DOHH2 (cell line): ENCODE measurements at regions not wholly inside any gene's neighbourhood (a gene's known extent, or its start where the extent isn't known, plus 50 kb on each side); places are given as distances from the start of the nearest gene placed in this dataset.

Source experiments
- H3F3A ChIP-seq: fragments of 200-600 bp; sonication (generic), shearing (Covaris generic); 2 replicates; pipeline ENCODE4 v1.6.0; 2016; ENCODE audit warnings: antibody characterized with exemption, mild to moderate bottlenecking; ENCODE audit not compliant: control insufficient read depth, insufficient read depth
- H3K27ac ChIP-seq: fragments of 200-600 bp; sonication (generic); 2 replicates; pipeline ENCODE4 v1.5.1; 2014; ENCODE audit warnings: low read depth, mild to moderate bottlenecking, low read length, moderate library complexity
- H3K27me3 ChIP-seq: fragments of 200-600 bp; sonication (generic); 2 replicates; pipeline ENCODE4 v1.6.1; 2014; ENCODE audit warnings: mild to moderate bottlenecking, low read length, mixed read lengths; ENCODE audit not compliant: control insufficient read depth
- H3K36me3 ChIP-seq: fragments of 200-600 bp; sonication (generic); 2 replicates; pipeline ENCODE4 v1.6.1; 2014; ENCODE audit warnings: mild to moderate bottlenecking, low read length, moderate library complexity, mixed read lengths; ENCODE audit not compliant: control insufficient read depth
- H3K4me1 ChIP-seq: fragments of 200-600 bp; sonication (generic); 2 replicates; pipeline ENCODE4 v1.6.1; 2014; ENCODE audit warnings: mild to moderate bottlenecking, low read length, mixed read lengths; ENCODE audit not compliant: control insufficient read depth
- H3K4me2 ChIP-seq: fragments of 200-600 bp; sonication (generic); 2 replicates; pipeline ENCODE4 v1.6.0; 2014; ENCODE audit warnings: mild to moderate bottlenecking, low read length, moderate library complexity
- H3K4me3 ChIP-seq: fragments of 200-600 bp; sonication (generic); 2 replicates; pipeline ENCODE4 v1.5.1; 2014; ENCODE audit warnings: mild to moderate bottlenecking, low read length, mixed read lengths
- H3K79me2 ChIP-seq: fragments of 200-600 bp; sonication (generic); 2 replicates; pipeline ENCODE4 v1.6.1; 2014; ENCODE audit warnings: mild to moderate bottlenecking, low read length, mixed read lengths; ENCODE audit not compliant: control insufficient read depth
- H3K9me2 ChIP-seq: fragments of 200-600 bp; sonication (generic); replicated peaks from 2 replicates; pipeline ENCODE4 v1.6.1; 2014; ENCODE audit warnings: mild to moderate bottlenecking, low read length, mixed read lengths; ENCODE audit not compliant: control insufficient read depth
- H3K9me3 ChIP-seq: fragments of 200-600 bp; sonication (generic); 2 replicates; pipeline ENCODE4 v1.6.1; 2014; ENCODE audit warnings: antibody characterized with exemption, low read length, mixed read lengths; ENCODE audit not compliant: control insufficient read depth, insufficient read depth
- H4K20me1 ChIP-seq: fragments of 200-600 bp; sonication (generic); 2 replicates; pipeline ENCODE4 v1.6.0; 2014; ENCODE audit warnings: low read depth, mild to moderate bottlenecking, antibody characterized with exemption, low read length, moderate library complexity; ENCODE audit not compliant: control insufficient read depth, insufficient read depth
- CTCF ChIP-seq: fragments of 200-600 bp; sonication (generic); IDR thresholded peaks from one replicate; pipeline ENCODE4 v1.5.1; 2014; ENCODE audit warnings: antibody characterized with exemption, mild to moderate bottlenecking, low read depth, low read length; ENCODE audit not compliant: poor library complexity, severe bottlenecking
- EZH2phosphoT487 ChIP-seq: fragments of 200-600 bp; sonication (generic); IDR thresholded peaks from 2 replicates; pipeline ENCODE4 v1.6.1; 2017; ENCODE audit warnings: borderline replicate concordance, mild to moderate bottlenecking, antibody characterized with exemption, low read length, moderate library complexity, mixed read lengths

GRCh38 chr1:81689531-81689941 is 111.2 kb upstream of the ADGRL2 start:
- Histone ChIP-seq H3K4me1 (no peaks in the 10 kb centered on the region), H3K27ac (no peak overlapping the region), H3K4me3 (no peak overlapping the region), H3F3A (no peaks in the 10 kb centered on the region), H3K9me2 (no peaks in the 10 kb centered on the region), H3K27me3 (no peaks in the 10 kb centered on the region), H3K9me3 (no peaks in the 10 kb centered on the region), H4K20me1 (no peaks in the 10 kb centered on the region), H3K36me3 (no peaks in the 10 kb centered on the region), H3K4me2 (no peak overlapping the region), H3K79me2 (no peaks in the 10 kb centered on the region)
- TF ChIP-seq EZH2phosphoT487: no peak
- TF ChIP-seq CTCF: no peak

- no peak overlapping the region for H3K4me3 ChIP-seq
- H3K79me2 ChIP-seq: no peaks in the 10 kb centered on the region
- H3K9me2 ChIP-seq: no peaks in the 10 kb centered on the region
- H3K36me3 ChIP-seq: no peaks in the 10 kb centered on the region
- no peak overlapping the region for H3K27ac ChIP-seq
- no peaks in the 10 kb centered on the region for H4K20me1 ChIP-seq
- H3K4me1 ChIP-seq: no peaks in the 10 kb centered on the region
- H3K27me3 ChIP-seq: no peaks in the 10 kb centered on the region
- no peaks in the 10 kb centered on the region for H3K9me3 ChIP-seq
- no peak overlapping the region for H3K4me2 ChIP-seq
- TF ChIP-seq CTCF (no peak), EZH2phosphoT487 (no peak)
- H3F3A ChIP-seq: no peaks in the 10 kb centered on the region
Observed at GRCh38 chr1:81682490-81682889, 118.2 kb upstream of the ADGRL2 start.

GRCh38 chr1:81681601-81682266 is 119.0 kb upstream of the ADGRL2 start:
- Histone ChIP-seq H3K27ac (no peak overlapping the region), H3K4me2 (no peak overlapping the region), H3F3A (no peaks in the 10 kb centered on the region)

More at GRCh38 chr1:81681601-81682266, 119.0 kb upstream of the ADGRL2 start:
- H3K27me3 ChIP-seq: no peaks in the 10 kb centered on the region
- no peaks in the 10 kb centered on the region for H3K9me2 ChIP-seq
- no peaks in the 10 kb centered on the region for H3K9me3 ChIP-seq
- TF ChIP-seq CTCF (no peak), EZH2phosphoT487 (no peak)
- H3K36me3 ChIP-seq: no peaks in the 10 kb centered on the region
- H3K4me1 ChIP-seq: no peaks in the 10 kb centered on the region
- H3K4me3 ChIP-seq: no peak overlapping the region
- H3K79me2 ChIP-seq: no peaks in the 10 kb centered on the region
- H4K20me1 ChIP-seq: no peaks in the 10 kb centered on the region
